Upper lobe of right lung (tissue), 1 donor: ENCODE measurements at regions not wholly inside any gene's neighbourhood (a gene's known extent, or its start where the extent isn't known, plus 50 kb on each side); places are given as distances from the start of the nearest gene placed in this dataset.
"Not testable (repeated sequence)": the region's sequence is repeated elsewhere in the genome, so short reads cannot be mapped to it uniquely, and the experiment has no call there.

Experiments used
- ATAC-seq: fragments of 200-7000 bp; cut with Tn5 transposase; one replicate; pipeline ENCODE4 v1.9.1; 2020; ENCODE audit warnings: mild to moderate bottlenecking, moderate library complexity
- DNase-seq: peaks from one replicate; pipeline ENCODE4 v3.0.0-alpha.2; 2020
- H3K27ac ChIP-seq: fragments of 200-600 bp; one replicate; pipeline ENCODE4 v1.8.0; 2022
- H3K27me3 ChIP-seq: fragments of 200-600 bp; one replicate; pipeline ENCODE4 v1.8.0; 2022; ENCODE audit warnings: mild to moderate bottlenecking
- H3K36me3 ChIP-seq: fragments of 200-600 bp; one replicate; pipeline ENCODE4 v1.8.0; 2022
- H3K4me1 ChIP-seq: fragments of 200-600 bp; one replicate; pipeline ENCODE4 v1.8.0; 2022
- H3K4me3 ChIP-seq: fragments of 200-600 bp; one replicate; pipeline ENCODE4 v1.8.0; 2022; ENCODE audit warnings: mild to moderate bottlenecking
- H3K9me3 ChIP-seq: fragments of 200-600 bp; one replicate; pipeline ENCODE4 v1.8.0; 2022
- intact Hi-C: fragments of 100-400 bp; cut with DNase I; formaldehyde crosslinking; loops from one replicate; pipeline ENCODE4 v1.11.0; 2022
- TF ChIP-seq, protein P1 (sequence below): fragments of 200-600 bp; IDR thresholded peaks from one replicate; pipeline ENCODE4 v1.8.0; 2022; ENCODE audit warnings: antibody characterized with exemption
- donor health status: DM: no; HTN: yes; CAD: no; lungs with severe emphysema.

DNA sequence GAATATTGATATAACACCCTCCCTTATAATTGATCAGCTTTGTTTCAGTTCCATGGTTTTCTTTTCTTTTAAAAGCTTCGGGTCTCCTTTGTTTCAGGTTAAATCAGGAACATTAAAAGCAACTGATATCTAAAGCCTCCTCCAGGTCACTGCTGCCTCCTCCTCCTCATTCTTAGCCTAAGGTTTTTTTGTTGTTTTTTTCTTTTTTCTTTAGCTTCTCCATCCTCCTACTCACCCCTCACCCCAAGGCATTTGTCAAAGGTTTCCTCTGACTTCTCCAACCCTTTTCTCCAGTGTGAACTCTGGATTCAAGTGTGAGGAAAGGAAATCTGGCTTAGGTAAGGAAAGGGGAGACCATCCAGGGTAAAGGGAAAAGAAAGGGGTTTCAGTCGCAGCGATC lies 420.2 kb upstream of the NFE2L3 start:
- ATAC-seq (no peak), DNase-seq (no peak)
- peak overlapping the region; percentile 31 for H3K27ac ChIP-seq
- peaks cover 13% of the 10 kb centered on the region for H3K4me1 ChIP-seq
- no peaks in the 10 kb centered on the region for H3K9me3 ChIP-seq
- H3K36me3 ChIP-seq: no peaks in the 10 kb centered on the region
- intact Hi-C loops: no loop called here
- TF ChIP-seq, protein P1, sequence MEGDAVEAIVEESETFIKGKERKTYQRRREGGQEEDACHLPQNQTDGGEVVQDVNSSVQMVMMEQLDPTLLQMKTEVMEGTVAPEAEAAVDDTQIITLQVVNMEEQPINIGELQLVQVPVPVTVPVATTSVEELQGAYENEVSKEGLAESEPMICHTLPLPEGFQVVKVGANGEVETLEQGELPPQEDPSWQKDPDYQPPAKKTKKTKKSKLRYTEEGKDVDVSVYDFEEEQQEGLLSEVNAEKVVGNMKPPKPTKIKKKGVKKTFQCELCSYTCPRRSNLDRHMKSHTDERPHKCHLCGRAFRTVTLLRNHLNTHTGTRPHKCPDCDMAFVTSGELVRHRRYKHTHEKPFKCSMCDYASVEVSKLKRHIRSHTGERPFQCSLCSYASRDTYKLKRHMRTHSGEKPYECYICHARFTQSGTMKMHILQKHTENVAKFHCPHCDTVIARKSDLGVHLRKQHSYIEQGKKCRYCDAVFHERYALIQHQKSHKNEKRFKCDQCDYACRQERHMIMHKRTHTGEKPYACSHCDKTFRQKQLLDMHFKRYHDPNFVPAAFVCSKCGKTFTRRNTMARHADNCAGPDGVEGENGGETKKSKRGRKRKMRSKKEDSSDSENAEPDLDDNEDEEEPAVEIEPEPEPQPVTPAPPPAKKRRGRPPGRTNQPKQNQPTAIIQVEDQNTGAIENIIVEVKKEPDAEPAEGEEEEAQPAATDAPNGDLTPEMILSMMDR: no peak
- no peaks in the 10 kb centered on the region for H3K27me3 ChIP-seq
- no peak overlapping the region for H3K4me3 ChIP-seq

DNA sequence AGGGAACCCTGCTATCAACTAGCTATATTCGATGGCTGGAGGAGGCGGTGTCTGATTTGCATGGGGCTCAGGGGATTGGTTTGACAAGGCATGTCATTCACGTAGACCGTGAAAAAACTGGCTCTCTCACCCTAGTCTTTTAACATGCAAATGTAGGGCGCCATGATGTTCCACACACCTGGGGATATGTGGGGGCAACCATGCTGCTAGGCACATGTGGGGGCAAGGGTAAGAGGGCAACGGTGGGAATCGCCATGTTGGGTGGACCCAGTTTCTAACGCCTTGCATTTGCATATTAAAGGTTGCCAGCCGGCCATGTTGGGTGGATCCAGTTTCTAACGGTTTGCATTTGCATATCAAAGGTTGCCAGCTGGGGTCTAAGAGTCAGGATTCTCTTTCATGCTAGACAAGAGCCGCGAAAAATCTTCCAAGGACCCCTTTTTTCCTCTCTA lies 419.2 kb upstream of the NFE2L3 start:
- TF ChIP-seq, protein P1: no peak
- ATAC-seq: no peak
- no peak overlapping the region for H3K4me3 ChIP-seq

DNA sequence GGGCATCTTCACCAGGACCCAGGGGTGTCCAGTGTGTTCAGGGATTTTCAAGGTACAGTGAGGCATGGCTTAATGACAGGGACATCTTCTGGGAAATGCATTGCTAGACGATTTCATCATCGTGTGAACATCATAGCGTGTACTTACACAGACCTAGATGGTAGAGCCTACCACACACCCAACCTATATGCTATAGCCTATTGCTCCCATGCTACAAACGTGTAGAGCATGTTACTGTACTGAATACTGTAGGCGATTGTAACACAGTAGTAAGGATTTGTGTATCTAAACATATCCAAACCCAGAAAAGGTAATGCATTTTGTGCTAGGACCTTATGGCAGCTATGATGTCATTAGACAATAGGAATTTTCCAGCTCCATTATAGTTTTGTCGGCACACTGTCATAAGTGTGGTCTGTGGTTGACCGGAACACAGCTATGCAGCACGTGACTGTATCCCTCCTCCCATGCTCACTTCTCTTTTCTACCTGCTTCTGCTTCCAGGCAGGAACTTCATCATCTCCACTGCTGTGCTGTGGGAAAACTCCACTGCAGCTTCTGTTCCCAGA lies 416.2 kb upstream of the NFE2L3 start:
- H3K27ac ChIP-seq: no peak overlapping the region
- ATAC-seq (no peak), DNase-seq (no peak)
- intact Hi-C loops: no loop called here
- H3K4me3 ChIP-seq: no peak overlapping the region
- TF ChIP-seq, protein P1: no peak
- H3K9me3 ChIP-seq: no peaks in the 10 kb centered on the region
- H3K4me1 ChIP-seq: peaks cover 13% of the 10 kb centered on the region
- no peaks in the 10 kb centered on the region for H3K36me3 ChIP-seq
- no peaks in the 10 kb centered on the region for H3K27me3 ChIP-seq

More for the DNA sequence above, 419.2 kb upstream of the NFE2L3 start:
- Histone ChIP-seq H3K9me3 (no peaks in the 10 kb centered on the region), H3K27ac (no peak overlapping the region), H3K27me3 (no peaks in the 10 kb centered on the region), H3K36me3 (no peaks in the 10 kb centered on the region), H3K4me1 (peaks cover 13% of the 10 kb centered on the region)
- intact Hi-C loops: no loop called here
- DNase-seq: no peak

DNA sequence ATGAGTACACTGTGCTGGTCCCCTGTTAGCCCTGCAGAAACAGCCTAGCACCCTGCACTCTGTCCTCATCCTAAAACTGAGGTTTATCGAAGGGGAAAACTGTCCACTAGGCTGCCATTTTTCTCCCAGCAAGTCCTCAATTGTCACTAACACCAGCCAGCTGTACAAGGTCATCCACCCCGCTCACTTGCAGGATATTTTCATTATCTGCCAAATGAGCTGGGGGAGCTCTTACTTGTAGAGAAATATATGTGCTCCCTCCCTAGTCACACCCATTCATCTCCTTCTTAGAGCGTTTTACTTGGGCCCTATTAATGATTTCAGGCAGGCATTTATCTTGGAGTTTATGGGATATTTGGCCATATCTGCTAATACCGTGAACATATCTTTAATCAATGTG lies 413.5 kb upstream of the NFE2L3 start:
- intact Hi-C loops: no loop called here
- no peak for DNase-seq
- no peaks in the 10 kb centered on the region for H3K4me1 ChIP-seq
- no peaks in the 10 kb centered on the region for H3K27me3 ChIP-seq
- H3K36me3 ChIP-seq: no peaks in the 10 kb centered on the region
- no peak overlapping the region for H3K27ac ChIP-seq
- no peak for ATAC-seq
- TF ChIP-seq, protein P1: no peak
- H3K9me3 ChIP-seq: no peaks in the 10 kb centered on the region
- no peak overlapping the region for H3K4me3 ChIP-seq

DNA sequence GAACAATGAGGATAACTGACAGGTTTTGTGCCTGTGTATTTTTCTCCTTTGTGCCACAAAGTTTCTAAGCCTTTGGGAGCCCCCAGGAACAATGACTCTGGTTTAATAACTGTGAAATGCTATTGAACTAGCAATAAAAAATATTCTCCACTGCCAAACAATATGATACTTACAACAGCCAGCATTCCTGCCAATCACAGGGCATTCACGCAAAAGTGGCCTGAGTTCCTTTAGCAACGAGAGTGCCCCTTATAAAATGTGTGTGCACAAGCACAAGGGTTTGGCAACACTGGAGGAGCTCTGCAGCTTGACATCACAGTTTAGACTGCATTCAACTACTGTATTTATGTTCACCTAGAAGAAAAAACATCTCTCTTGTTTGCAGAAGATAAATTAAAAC lies 412.9 kb upstream of the NFE2L3 start:
- ATAC-seq (no peak), DNase-seq (no peak)
- H3K4me1 ChIP-seq: no peaks in the 10 kb centered on the region
- H3K36me3 ChIP-seq: no peaks in the 10 kb centered on the region
- TF ChIP-seq, protein P1: no peak
- no peaks in the 10 kb centered on the region for H3K9me3 ChIP-seq
- H3K27me3 ChIP-seq: no peaks in the 10 kb centered on the region
- no peak overlapping the region for H3K27ac ChIP-seq
- intact Hi-C loops: no loop called here
- H3K4me3 ChIP-seq: no peak overlapping the region

DNA sequence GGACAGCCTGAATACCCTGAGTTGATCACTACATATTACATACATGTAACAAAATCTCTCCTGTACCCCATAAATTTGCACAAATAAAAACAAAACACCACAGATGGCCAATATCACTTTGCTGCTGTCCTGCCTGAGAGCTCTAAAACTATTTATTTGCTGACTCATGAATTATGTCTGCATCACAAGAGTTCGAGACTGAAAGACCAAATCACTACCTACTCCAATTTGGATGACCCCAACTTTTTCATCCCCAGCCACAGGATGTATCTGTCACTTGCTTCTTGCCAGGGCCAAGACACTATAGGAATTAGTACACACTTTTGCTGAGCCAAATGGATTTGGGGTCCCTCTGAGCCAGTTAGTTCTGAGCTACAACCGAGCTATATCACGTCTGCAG lies 409.7 kb upstream of the NFE2L3 start:
- DNase-seq (no peak), ATAC-seq (no peak)
- intact Hi-C loops: no loop called here
- no peak overlapping the region for H3K27ac ChIP-seq
- no peaks in the 10 kb centered on the region for H3K27me3 ChIP-seq
- H3K4me3 ChIP-seq: no peak overlapping the region
- TF ChIP-seq, protein P1: no peak
- H3K9me3 ChIP-seq: no peaks in the 10 kb centered on the region
- H3K36me3 ChIP-seq: no peaks in the 10 kb centered on the region
- no peaks in the 10 kb centered on the region for H3K4me1 ChIP-seq

DNA sequence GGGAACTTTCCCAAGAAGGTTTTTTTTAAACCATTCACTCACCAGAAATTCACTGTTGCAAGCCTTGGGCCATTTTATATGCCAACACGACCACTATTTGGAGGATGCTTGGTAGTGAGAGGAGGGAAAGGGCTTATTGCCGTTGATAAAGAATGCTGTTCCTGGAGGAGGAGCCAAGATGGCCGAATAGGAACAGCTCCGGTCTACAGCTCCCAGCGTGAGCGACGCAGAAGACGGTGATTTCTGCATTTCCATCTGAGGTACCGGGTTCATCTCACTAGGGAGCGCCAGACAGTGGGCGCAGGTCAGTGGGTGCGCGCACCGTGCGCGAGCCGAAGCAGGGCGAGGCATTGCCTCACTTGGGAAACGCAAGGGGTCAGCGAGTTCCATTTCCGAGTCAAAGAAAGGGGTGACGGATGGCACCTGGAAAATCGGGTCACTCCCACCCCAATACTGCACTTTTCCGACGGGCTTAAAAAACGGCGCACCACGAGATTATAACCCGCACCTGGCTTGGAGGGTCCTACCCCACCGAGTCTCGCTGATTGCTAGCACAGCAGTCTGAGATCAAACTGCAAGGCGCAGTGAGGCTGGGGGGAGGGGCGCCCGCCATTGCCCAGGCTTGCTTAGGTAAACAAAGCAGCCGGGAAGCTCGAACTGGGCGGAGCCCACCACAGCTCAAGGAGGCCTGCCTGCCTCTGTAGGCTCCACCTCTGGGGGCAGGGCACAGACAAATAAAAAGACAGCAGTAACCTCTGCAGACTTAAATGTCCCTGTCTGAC lies 408.1 kb upstream of the NFE2L3 start:
- ATAC-seq, intact Hi-C loops: not testable (repeated sequence)

More for the DNA sequence above, 408.1 kb upstream of the NFE2L3 start:
- H3K4me1 ChIP-seq, H3K36me3 ChIP-seq, DNase-seq, H3K4me3 ChIP-seq, H3K27me3 ChIP-seq, H3K9me3 ChIP-seq, H3K27ac ChIP-seq: not testable (repeated sequence)
